ENCODE measurements at regions not wholly inside any gene's neighbourhood (a gene's known extent, or its start where the extent isn't known, plus 50 kb on each side); places are given as distances from the start of the nearest gene placed in this dataset.
"Not testable (repeated sequence)": the region's sequence is repeated elsewhere in the genome, so short reads cannot be mapped to it uniquely, and the experiment has no call there.

DNA sequence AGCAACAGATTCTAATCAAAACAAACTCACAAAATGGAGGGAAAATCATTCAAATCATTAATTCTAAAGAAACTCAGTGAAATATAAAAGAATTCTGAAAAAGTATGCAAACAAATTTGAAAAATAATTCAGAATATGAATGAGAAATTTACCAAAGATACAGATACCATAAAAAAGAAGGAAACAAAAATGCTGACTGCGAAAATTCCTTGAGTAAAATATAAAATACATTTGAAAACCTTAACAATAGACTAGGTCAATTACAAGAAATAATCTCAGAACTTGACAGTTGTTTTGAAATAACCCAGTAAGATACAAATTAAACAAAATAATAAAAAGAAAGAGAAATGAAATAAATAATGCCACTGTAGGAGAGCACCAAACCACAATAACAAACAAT lies 1289.0 kb downstream of the SLITRK1 start:
- no peak for DNase-seq (ENCODE audit: low read depth)

- peak; percentile 3 for DNase-seq (ENCODE audit: low read depth)
These were observed 1310.6 kb downstream of the SLITRK1 start for GRCh38 chr13:82571653-82572052.

DNA sequence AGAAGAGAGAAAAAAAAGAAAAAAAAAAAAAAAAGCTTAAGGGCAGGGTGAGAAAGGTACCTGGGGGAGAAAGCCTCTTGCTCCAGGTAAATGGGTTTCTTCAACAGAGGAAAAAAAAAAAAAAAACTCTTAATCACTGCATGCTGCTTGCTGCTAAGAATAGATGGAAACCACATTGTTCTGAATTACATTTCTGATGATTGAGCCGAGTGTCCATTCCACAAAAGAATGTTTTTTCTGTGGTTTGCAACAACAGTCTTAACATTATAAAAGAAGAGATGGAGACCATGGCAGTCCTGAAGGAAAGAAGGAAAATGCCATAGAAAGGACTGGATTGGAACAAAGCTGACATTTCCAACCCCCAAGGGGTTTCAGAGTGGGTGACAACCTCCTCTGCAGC lies 1312.7 kb downstream of the SLITRK1 start:
- no peak for DNase-seq (ENCODE audit: low read depth)

GRCh38 chr13:82566864-82567263 lies 1315.4 kb downstream of the SLITRK1 start:
- DNase-seq (ENCODE audit: low read depth): no peak

GRCh38 chr13:82565201-82565600 lies 1317.1 kb downstream of the SLITRK1 start:
- DNase-seq (ENCODE audit: low read depth): no peak

- no peak for DNase-seq (ENCODE audit: low read depth)
These were observed 1321.4 kb downstream of the SLITRK1 start for GRCh38 chr13:82560889-82561288.

DNA sequence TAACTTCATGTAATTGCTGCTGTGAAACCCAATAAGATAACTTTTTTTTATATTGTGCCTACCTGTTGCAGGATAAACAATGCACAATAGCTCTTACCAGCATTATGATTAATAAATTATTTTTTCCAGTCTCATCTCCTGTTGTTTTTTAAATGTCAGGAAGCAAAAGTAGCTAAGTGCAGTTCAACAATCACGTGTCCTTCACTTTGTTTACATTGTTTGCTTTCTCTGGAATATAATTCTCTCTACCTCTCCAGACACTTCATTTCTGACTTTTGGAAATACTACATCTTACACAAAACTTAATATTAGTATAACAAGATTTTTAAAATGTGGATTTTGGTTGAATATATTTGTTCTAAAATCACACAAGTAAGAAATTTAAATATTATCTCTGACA lies 1359.4 kb downstream of the SLITRK1 start:
- DNase-seq (ENCODE audit: low read depth): no peak

- DNase-seq (ENCODE audit: low read depth): no peak
These were observed 1375.4 kb downstream of the SLITRK1 start for GRCh38 chr13:82506805-82507414.

- no peak for DNase-seq (ENCODE audit: low read depth)
These were observed 1380.4 kb downstream of the SLITRK1 start for GRCh38 chr13:82501834-82502233.

- DNase-seq (ENCODE audit: low read depth): no peak
These were observed 1401.9 kb downstream of the SLITRK1 start for GRCh38 chr13:82480415-82480814.

DNA sequence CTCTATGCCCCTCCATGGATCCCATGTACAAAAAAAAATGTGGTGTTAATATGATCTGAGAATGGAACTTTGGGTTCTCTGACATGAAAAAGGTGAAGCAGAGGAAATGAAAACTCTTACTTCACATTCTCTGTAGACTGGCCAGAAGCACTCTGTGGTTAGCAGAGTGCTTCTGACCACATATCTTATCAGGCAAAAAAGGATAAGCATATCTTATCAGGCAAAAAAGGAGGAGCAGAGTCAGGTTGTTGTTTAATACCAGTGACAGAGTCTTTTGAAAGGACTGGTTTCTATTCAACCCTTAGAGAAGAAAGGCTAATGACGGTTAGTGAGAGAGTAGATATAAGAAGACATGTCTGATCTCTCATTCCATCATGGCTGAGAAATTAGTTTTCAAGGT lies 1404.8 kb downstream of the SLITRK1 start:
- peak; percentile 0 for DNase-seq (ENCODE audit: low read depth)

DNA sequence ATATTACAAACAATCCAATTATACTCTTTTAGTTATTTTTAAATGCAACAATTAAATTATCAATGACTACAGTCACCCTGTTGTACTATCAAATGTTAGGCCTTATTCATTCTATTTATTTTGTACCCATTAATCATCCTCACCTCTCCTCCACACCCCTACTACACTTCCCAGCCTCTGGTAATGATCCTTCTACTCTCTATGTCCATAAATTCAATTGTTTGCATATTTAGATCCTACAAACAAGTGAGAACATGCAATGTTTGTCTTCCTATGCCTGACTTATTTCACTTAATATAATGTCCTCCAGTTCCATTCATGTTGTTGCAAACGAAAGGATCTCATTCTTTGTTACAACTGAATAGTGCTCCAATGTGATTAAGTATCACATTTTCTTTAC lies 1414.6 kb downstream of the SLITRK1 start:
- DNase-seq (ENCODE audit: low read depth): no peak

DNA sequence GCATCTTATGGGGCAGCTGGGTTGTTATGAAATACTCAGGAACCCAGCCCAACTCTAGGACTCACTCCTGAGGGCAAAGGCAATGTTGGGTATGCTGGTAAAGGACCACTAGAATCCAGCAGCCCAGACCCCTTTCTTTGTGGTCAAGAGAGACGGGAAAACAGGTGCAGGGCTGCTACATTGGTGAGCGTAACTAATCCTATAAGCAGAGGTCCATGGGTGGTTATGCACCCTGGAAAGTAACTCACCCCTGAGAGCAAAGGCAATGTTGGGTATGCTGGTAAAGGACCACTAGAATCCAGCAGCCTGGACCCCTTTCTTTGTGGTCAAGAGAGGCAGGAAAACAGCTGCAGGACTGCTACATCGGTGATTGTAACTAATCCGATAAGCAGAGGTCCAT lies 1422.7 kb downstream of the SLITRK1 start:
- not testable (repeated sequence) for DNase-seq (ENCODE audit: low read depth)

DNA sequence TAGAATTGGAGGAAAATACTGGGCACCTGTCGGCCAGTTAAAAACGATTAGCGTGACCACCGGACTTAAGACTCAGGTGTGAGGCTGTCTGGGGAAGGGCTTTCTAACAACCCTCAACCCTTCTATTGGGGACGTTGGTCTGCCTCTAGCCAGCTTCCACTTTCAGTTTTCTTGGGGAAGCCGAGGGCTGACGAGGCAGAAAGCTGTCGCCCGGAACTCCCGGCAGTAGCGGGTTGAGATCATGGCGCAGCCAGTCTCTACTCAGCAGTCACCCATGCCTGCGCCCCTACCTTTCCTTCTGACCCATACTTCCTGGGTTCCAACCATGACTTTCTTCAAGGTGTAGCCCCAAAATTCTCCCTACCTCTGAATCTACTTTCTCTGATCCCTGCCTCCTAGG lies 1424.1 kb downstream of the SLITRK1 start:
- no peak for DNase-seq (ENCODE audit: low read depth)

- not testable (repeated sequence) for DNase-seq (ENCODE audit: low read depth)
These were observed 1424.7 kb downstream of the SLITRK1 start for GRCh38 chr13:82457548-82457947.

DNA sequence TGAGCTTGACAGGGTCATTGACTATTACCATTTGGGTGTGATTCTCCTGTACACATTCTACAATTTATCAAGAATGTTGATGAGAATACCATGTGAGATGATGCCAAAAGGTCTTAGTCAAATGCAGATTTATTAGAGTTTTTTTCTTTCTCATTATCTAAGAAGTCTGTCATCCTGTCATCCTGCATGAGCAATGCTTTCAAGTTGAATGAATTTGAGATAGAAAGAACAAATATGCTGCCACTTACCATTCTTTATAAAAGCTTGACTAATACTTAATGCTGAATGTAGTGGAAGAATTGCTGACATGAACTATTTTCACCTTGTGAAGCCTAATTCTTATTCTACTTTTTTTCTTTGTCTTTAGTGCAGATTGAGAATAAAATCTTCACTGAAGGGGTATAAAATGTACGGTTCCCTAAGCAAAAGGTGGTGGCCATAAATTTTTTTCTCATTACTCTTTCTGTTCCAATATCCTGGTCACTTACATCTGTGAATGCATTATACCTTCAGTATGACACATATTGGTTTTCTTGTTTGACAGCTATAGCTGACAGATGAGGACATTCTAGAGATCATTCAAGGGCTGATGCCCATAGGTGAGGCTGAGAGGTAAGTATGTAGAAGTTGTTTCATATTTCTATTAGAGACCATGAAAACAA lies 1434.7 kb downstream of the SLITRK1 start:
- DNase-seq (ENCODE audit: low read depth): no peak

- no peak for DNase-seq (ENCODE audit: low read depth)
These were observed 1442.9 kb downstream of the SLITRK1 start for GRCh38 chr13:82439159-82439904.

DNA sequence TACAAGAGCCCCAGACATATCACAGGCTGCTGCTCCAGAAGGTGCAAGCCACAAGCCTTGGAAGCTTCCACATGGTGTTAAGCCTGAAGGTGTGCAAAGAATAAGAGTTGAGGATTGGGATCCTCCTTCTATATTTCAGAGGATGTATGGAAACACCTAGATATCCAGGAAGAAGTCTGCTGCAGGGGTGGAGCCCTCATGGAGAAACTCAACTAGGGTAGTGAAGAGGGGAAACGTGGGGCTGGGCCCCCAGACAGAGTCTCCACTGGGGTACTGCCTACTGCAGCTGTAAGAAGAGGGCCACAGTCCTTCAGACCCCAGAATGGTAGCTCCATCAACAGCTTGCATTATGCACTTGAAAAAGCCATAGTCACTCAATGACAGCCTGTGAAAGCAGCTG lies 1444.0 kb downstream of the SLITRK1 start:
- DNase-seq (ENCODE audit: low read depth): no peak

- no peak for DNase-seq (ENCODE audit: low read depth)
These were observed 1446.1 kb downstream of the SLITRK1 start for GRCh38 chr13:82436099-82436585.

DNA sequence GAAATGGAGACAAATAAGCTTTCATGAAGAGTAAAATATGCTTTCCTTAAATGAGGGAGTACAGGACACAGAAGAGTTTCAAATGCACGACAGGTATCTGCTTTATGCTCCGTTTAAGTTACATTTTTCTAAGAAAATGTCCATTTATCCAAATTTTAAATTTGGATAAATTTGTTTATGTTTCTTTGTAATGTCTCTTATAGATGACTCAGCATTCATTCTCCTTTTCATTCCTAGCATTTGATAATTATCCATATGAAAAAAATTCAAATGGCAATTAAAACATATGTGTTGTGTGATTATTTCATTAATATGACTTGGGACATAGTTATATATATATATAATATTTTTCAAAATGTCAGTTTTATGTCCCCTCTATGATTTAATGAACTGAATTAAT lies 1449.3 kb downstream of the SLITRK1 start:
- DNase-seq (ENCODE audit: low read depth): no peak

DNA sequence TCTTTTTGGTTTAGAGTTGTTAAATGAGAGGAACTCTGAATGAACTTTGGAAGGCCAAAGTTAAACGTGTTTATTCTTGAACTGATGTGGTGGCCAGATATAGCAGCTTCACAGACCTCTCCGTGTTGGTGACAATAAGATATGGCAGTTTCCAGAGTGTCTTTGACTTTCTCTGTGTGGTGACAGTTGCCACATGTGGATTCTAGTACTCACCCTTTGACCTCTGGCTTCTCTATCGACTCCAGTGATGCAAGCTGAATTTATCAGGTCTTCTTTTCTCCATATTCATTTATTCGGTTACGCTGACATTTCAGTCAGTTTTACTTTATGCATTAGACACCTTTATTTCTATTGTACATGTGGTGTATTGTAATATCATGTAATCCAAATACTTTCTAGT lies 1469.5 kb downstream of the SLITRK1 start:
- no peak for DNase-seq (ENCODE audit: low read depth)

GRCh38 chr13:82407321-82407720 lies 1475.0 kb downstream of the SLITRK1 start:
- no peak for DNase-seq (ENCODE audit: low read depth)

- no peak for DNase-seq (ENCODE audit: low read depth)
These were observed 1507.6 kb downstream of the SLITRK1 start for GRCh38 chr13:82374719-82375118.

Data from iris pigment epithelial cell (primary cell).